B cell (primary cell): ENCODE measurements at regions not wholly inside any gene's neighbourhood (a gene's known extent, or its start where the extent isn't known, plus 50 kb on each side); places are given as distances from the start of the nearest gene placed in this dataset.

Experiments
- ATAC-seq: fragments of 200-7000 bp; cut with Tn5 transposase; one replicate; pipeline ENCODE4 v1.10.0; 2021; ENCODE audit warnings: low read depth, mild to moderate bottlenecking, moderate number of reproducible peaks, moderate library complexity
- CTCF ChIA-PET: fragments of 350-600 bp; sonication (Branson Sonifier 250); formaldehyde crosslinking; loops from one replicate; lab custom pipeline; 2021; ENCODE audit warnings: antibody characterized with exemption, inconsistent platforms; lab: Charles Lee
- POLR2A ChIA-PET: fragments of 350-600 bp; sonication (Branson Sonifier 250); formaldehyde crosslinking; loops from one replicate; lab custom pipeline; 2021; ENCODE audit warnings: antibody characterized with exemption; lab: Charles Lee
- DNase-seq: peaks from one replicate; pipeline ENCODE4 v3.0.0; 2013
- H2AFZ ChIP-seq: 2 replicates; pipeline ENCODE4 v1.6.1; 2012; ENCODE audit warnings: mild to moderate bottlenecking, low read depth, low read length; ENCODE audit not compliant: insufficient read depth, poor library complexity, severe bottlenecking
- H3K27ac ChIP-seq, 2 donors: 1 replicate in 1 of 2; 2 replicates in 1 of 2; pipeline ENCODE4 v1.5.1; 2012 to 2013; ENCODE audit warnings: low read length in 2 of 2, mild to moderate bottlenecking in 2 of 2, moderate library complexity in 1 of 2
- H3K27me3 ChIP-seq, 4 experiments: fragments of 200-600 bp in 1 of 4; sonication (generic) in 1 of 4; replicated peaks in 1 of 4; 1 replicate in 2 of 4; 2 replicates in 2 of 4; pipeline versions ENCODE4 v1.6.1 to v1.7.0; 2013 to 2016; ENCODE audit warnings: low read length in 3 of 4, mild to moderate bottlenecking in 2 of 4, mixed read lengths in 1 of 4, moderate library complexity in 1 of 4; ENCODE audit not compliant: insufficient read depth in 4 of 4, control insufficient read depth in 3 of 4; ENCODE audit errors: control extremely low read depth in 1 of 4
- H3K36me3 ChIP-seq, 2 experiments: replicated peaks in 1 of 2; 1 replicate in 1 of 2; 2 replicates in 1 of 2; pipeline versions ENCODE4 v1.6.1 to v1.7.1; 2013; ENCODE audit warnings: low read length in 1 of 2; ENCODE audit not compliant: insufficient read depth in 2 of 2, control insufficient read depth in 1 of 2; ENCODE audit errors: control extremely low read depth in 1 of 2, extremely low read depth in 1 of 2
- H3K4me1 ChIP-seq, 2 donors: fragments of 200-600 bp in 1 of 2; sonication (generic) in 1 of 2; 1 replicate in 1 of 2; 2 replicates in 1 of 2; pipeline versions ENCODE4 v1.5.1 to v1.6.1; 2013 to 2017; ENCODE audit warnings: low read length in 2 of 2; ENCODE audit not compliant: control insufficient read depth in 2 of 2, insufficient read depth in 2 of 2
- H3K4me2 ChIP-seq: replicated peaks from 2 replicates; pipeline ENCODE3; 2012; ENCODE audit warnings: mild to moderate bottlenecking, low read depth, low read length; ENCODE audit not compliant: poor library complexity, severe bottlenecking
- H3K4me3 ChIP-seq, 5 experiments: fragments of 200-600 bp in 1 of 5; sonication (generic) in 1 of 5; 1 replicate in 3 of 5; 2 replicates in 2 of 5; pipeline versions ENCODE4 v1.5.1 to v1.7.0; 2011 to 2016; ENCODE audit warnings: low read length in 4 of 5, mild to moderate bottlenecking in 4 of 5, low read depth in 2 of 5, control low read depth in 1 of 5, moderate library complexity in 1 of 5; ENCODE audit not compliant: insufficient read depth in 1 of 5; ENCODE audit errors: control extremely low read depth in 1 of 5, extremely low read depth in 1 of 5
- H3K79me2 ChIP-seq: fragments of 200-600 bp; sonication (generic); one replicate; pipeline ENCODE4 v1.6.0; 2016; ENCODE audit warnings: low read length; ENCODE audit not compliant: control insufficient read depth, insufficient read depth
- H3K9ac ChIP-seq: fragments of 200-600 bp; sonication (generic); 2 replicates; pipeline ENCODE4 v1.6.1; 2017; ENCODE audit warnings: mild to moderate bottlenecking, low read length, moderate library complexity
- H3K9me3 ChIP-seq, 3 donors: one replicate each; pipeline versions ENCODE4 v1.6.1 to v1.7.1; 2013; ENCODE audit warnings: low read length in 2 of 3; ENCODE audit not compliant: control insufficient read depth in 2 of 3, insufficient read depth in 1 of 3; ENCODE audit errors: control extremely low read depth in 1 of 3
- H4K20me1 ChIP-seq: 2 replicates; pipeline ENCODE4 v1.6.0; 2012; ENCODE audit warnings: mild to moderate bottlenecking, low read length; ENCODE audit not compliant: insufficient read depth, control insufficient read depth, poor library complexity, severe bottlenecking
- H3K27ac Mint-ChIP-seq: one replicate; pipeline ENCODE4 v1.8.0; 2021; ENCODE audit warnings: mixed read lengths
- H3K27me3 Mint-ChIP-seq: one replicate; pipeline ENCODE4 v1.8.0; 2021; ENCODE audit warnings: mixed read lengths
- H3K4me1 Mint-ChIP-seq: one replicate; pipeline ENCODE4 v1.8.0; 2021; ENCODE audit warnings: mixed read lengths
- H3K4me3 Mint-ChIP-seq: one replicate; pipeline ENCODE4 v1.8.0; 2021; ENCODE audit warnings: mixed read lengths
- H3K9me3 Mint-ChIP-seq: one replicate; pipeline ENCODE4 v1.8.0; 2022; ENCODE audit warnings: mixed read lengths; ENCODE audit not compliant: insufficient read depth
- CTCF ChIP-seq: fragments of 200-600 bp; IDR thresholded peaks from one replicate; pipeline ENCODE4 v1.8.0; 2022; ENCODE audit warnings: antibody characterized with exemption, mild to moderate bottlenecking
- EZH2 ChIP-seq: IDR thresholded peaks from 2 replicates; pipeline ENCODE4 v1.6.1; 2012; ENCODE audit warnings: borderline replicate concordance, low read depth, mild to moderate bottlenecking, moderate library complexity, low read length; ENCODE audit not compliant: insufficient read depth, poor library complexity, severe bottlenecking
- WGBS: methylation state at CpG from one replicate; pipeline ENCODE4 v1.1.5; 2013; ENCODE audit warnings: missing lambda C conversion rate; ENCODE audit not compliant: insufficient coverage; 5-methylcytosine and 5-hydroxymethylcytosine counted together
- intact Hi-C: fragments of 100-400 bp; cut with micrococcal nuclease; formaldehyde crosslinking; loops from one replicate; pipeline ENCODE4 v1.10.0; 2022

- DNase-seq (no peak), ATAC-seq (no peak)
- Mint-ChIP-seq H3K4me1 (no peaks in the 10 kb centered on the region), H3K9me3 (no peaks in the 10 kb centered on the region), H3K27ac (no peak overlapping the region), H3K27me3 (peaks cover 42% of the 10 kb centered on the region), H3K4me3 (no peak overlapping the region)
- no peaks in the 10 kb centered on the region for H4K20me1 ChIP-seq
- no peak overlapping the region for H3K9ac ChIP-seq
- H3K27ac ChIP-seq, result no peak overlapping the region
- H3K36me3 ChIP-seq, result no peaks in the 10 kb centered on the region
- H3K4me1 ChIP-seq, result no peaks in the 10 kb centered on the region
- no peak overlapping the region for H2AFZ ChIP-seq
- WGBS, result 88% methylated on average over 15 of the region's 20 CpGs
- POLR2A ChIA-PET, result no interaction called here
- H3K79me2 ChIP-seq, result no peaks in the 10 kb centered on the region
- TF ChIP-seq CTCF (no peak), EZH2 (no peak)
- H3K27me3 ChIP-seq, result peaks cover 0 to 38% (median 12%) of the 10 kb centered on the region in 4 experiments
- H3K4me2 ChIP-seq, result no peak overlapping the region
- intact Hi-C loops, result no loop called here
- CTCF ChIA-PET, result no interaction called here
- no peaks in the 10 kb centered on the region for H3K9me3 ChIP-seq
- H3K4me3 ChIP-seq, result no peak overlapping the region
Observed at GRCh38 chr16:86051368-86052114, 152.6 kb downstream of the IRF8 start.

GRCh38 chr16:86052115-86052670 lies 153.2 kb downstream of the IRF8 start:
- Histone ChIP-seq H3K27ac (no peak overlapping the region), H3K9me3 (no peaks in the 10 kb centered on the region), H3K4me1 (no peaks in the 10 kb centered on the region), H3K36me3 (no peaks in the 10 kb centered on the region), H3K27me3 (peaks cover 0 to 32% (median 12%) of the 10 kb centered on the region in 4 experiments), H2AFZ (no peak overlapping the region), H3K9ac (no peak overlapping the region), H3K4me3 (no peak overlapping the region), H3K79me2 (no peaks in the 10 kb centered on the region), H4K20me1 (no peaks in the 10 kb centered on the region), H3K4me2 (no peak overlapping the region)
- H3K4me3 Mint-ChIP-seq, result no peak overlapping the region
- ChIA-PET CTCF (no interaction called here), POLR2A (no interaction called here)
- DNase-seq (no peak), ATAC-seq (no peak)
- H3K27ac Mint-ChIP-seq, result no peak overlapping the region
- intact Hi-C loops, result no loop called here
- 83% methylated on average over 13 of the region's 15 CpGs for WGBS
- TF ChIP-seq EZH2 (no peak), CTCF (no peak)
- H3K27me3 Mint-ChIP-seq, result peaks cover 35% of the 10 kb centered on the region
- no peaks in the 10 kb centered on the region for H3K4me1 Mint-ChIP-seq
- H3K9me3 Mint-ChIP-seq, result no peaks in the 10 kb centered on the region
